ENCODE measurements at regions not wholly inside any gene's neighbourhood (a gene's known extent, or its start where the extent isn't known, plus 50 kb on each side); places are given as distances from the start of the nearest gene placed in this dataset.
"Not testable (repeated sequence)": the region's sequence is repeated elsewhere in the genome, so short reads cannot be mapped to it uniquely, and the experiment has no call there.

- no peak overlapping the region for H3K27ac ChIP-seq (ENCODE audit: low read depth, low read length)
- peaks cover 0 to 3% (median 2%) of the 10 kb centered on the region in 3 donors for H3K9me3 ChIP-seq (ENCODE audit: control insufficient read depth in 3 of 3, low read length in 3 of 3)
- no peaks in the 10 kb centered on the region for H3K36me3 ChIP-seq (ENCODE audit: control insufficient read depth in 3 of 3, insufficient read depth in 3 of 3, low read length in 3 of 3)
- H3K27me3 ChIP-seq (ENCODE audit: control insufficient read depth in 3 of 3, insufficient read depth in 3 of 3, low read length in 3 of 3) = peaks cover 0 to 19% (median 17%) of the 10 kb centered on the region in 3 donors
- no peaks in the 10 kb centered on the region for H3K4me1 ChIP-seq (ENCODE audit: control insufficient read depth in 3 of 3, insufficient read depth in 3 of 3, low read length in 3 of 3)
- H3K4me3 ChIP-seq (ENCODE audit: low read length in 3 of 3) = no peak overlapping the region
- no peak overlapping the region for H3K9ac ChIP-seq (ENCODE audit: low read depth in 1 of 3, low read length in 3 of 3)
Observed at GRCh38 chr5:3098821-3099220, 347.3 kb upstream of the IRX2 start.

GRCh38 chr5:3092664-3093063 lies 341.2 kb upstream of the IRX2 start:
- no peaks in the 10 kb centered on the region for H3K4me1 ChIP-seq (ENCODE audit: control insufficient read depth in 3 of 3, insufficient read depth in 3 of 3, low read length in 3 of 3)
- no peak overlapping the region for H3K27ac ChIP-seq (ENCODE audit: low read depth, low read length)
- H3K9ac ChIP-seq (ENCODE audit: low read depth in 1 of 3, low read length in 3 of 3) = no peak overlapping the region
- H3K36me3 ChIP-seq (ENCODE audit: control insufficient read depth in 3 of 3, insufficient read depth in 3 of 3, low read length in 3 of 3) = no peaks in the 10 kb centered on the region
- peaks cover 0 to 2% (median 0%) of the 10 kb centered on the region in 3 donors for H3K27me3 ChIP-seq (ENCODE audit: control insufficient read depth in 3 of 3, insufficient read depth in 3 of 3, low read length in 3 of 3)
- peaks cover 0 to 6% (median 2%) of the 10 kb centered on the region in 3 donors for H3K9me3 ChIP-seq (ENCODE audit: control insufficient read depth in 3 of 3, low read length in 3 of 3)
- no peak overlapping the region for H3K4me3 ChIP-seq (ENCODE audit: low read length in 3 of 3)

GRCh38 chr5:3092211-3092610 lies 340.7 kb upstream of the IRX2 start:
- Histone ChIP-seq H3K9me3 (ENCODE audit: control insufficient read depth in 3 of 3, low read length in 3 of 3) (peaks cover 0 to 6% (median 2%) of the 10 kb centered on the region in 3 donors), H3K9ac (ENCODE audit: low read depth in 1 of 3, low read length in 3 of 3) (no peak overlapping the region), H3K36me3 (ENCODE audit: control insufficient read depth in 3 of 3, insufficient read depth in 3 of 3, low read length in 3 of 3) (no peaks in the 10 kb centered on the region), H3K27me3 (ENCODE audit: control insufficient read depth in 3 of 3, insufficient read depth in 3 of 3, low read length in 3 of 3) (peaks cover 0 to 2% (median 0%) of the 10 kb centered on the region in 3 donors), H3K4me3 (ENCODE audit: low read length in 3 of 3) (no peak overlapping the region), H3K4me1 (ENCODE audit: control insufficient read depth in 3 of 3, insufficient read depth in 3 of 3, low read length in 3 of 3) (no peaks in the 10 kb centered on the region), H3K27ac (ENCODE audit: low read depth, low read length) (no peak overlapping the region)

GRCh38 chr5:3091040-3091774 lies 339.7 kb upstream of the IRX2 start:
- no peak overlapping the region for H3K27ac ChIP-seq (ENCODE audit: low read depth, low read length)

GRCh38 chr5:3090305-3090704 lies 338.8 kb upstream of the IRX2 start:
- H3K9ac ChIP-seq (ENCODE audit: low read depth in 1 of 3, low read length in 3 of 3); H3K4me3 ChIP-seq (ENCODE audit: low read length in 3 of 3); H3K4me1 ChIP-seq (ENCODE audit: control insufficient read depth in 3 of 3, insufficient read depth in 3 of 3, low read length in 3 of 3); H3K27ac ChIP-seq (ENCODE audit: low read depth, low read length); H3K9me3 ChIP-seq (ENCODE audit: control insufficient read depth in 3 of 3, low read length in 3 of 3); H3K27me3 ChIP-seq (ENCODE audit: control insufficient read depth in 3 of 3, insufficient read depth in 3 of 3, low read length in 3 of 3); H3K36me3 ChIP-seq (ENCODE audit: control insufficient read depth in 3 of 3, insufficient read depth in 3 of 3, low read length in 3 of 3): not testable (repeated sequence)

More at GRCh38 chr5:3091040-3091774, 339.7 kb upstream of the IRX2 start:
- Histone ChIP-seq H3K4me3 (ENCODE audit: low read length in 3 of 3) (no peak overlapping the region), H3K9me3 (ENCODE audit: control insufficient read depth in 3 of 3, low read length in 3 of 3) (peaks cover 0 to 6% (median 2%) of the 10 kb centered on the region in 3 donors), H3K36me3 (ENCODE audit: control insufficient read depth in 3 of 3, insufficient read depth in 3 of 3, low read length in 3 of 3) (no peaks in the 10 kb centered on the region), H3K9ac (ENCODE audit: low read depth in 1 of 3, low read length in 3 of 3) (no peak overlapping the region), H3K27me3 (ENCODE audit: control insufficient read depth in 3 of 3, insufficient read depth in 3 of 3, low read length in 3 of 3) (peaks cover 0 to 2% (median 0%) of the 10 kb centered on the region in 3 donors), H3K4me1 (ENCODE audit: control insufficient read depth in 3 of 3, insufficient read depth in 3 of 3, low read length in 3 of 3) (no peaks in the 10 kb centered on the region)

GRCh38 chr5:3080366-3080765 lies 328.9 kb upstream of the IRX2 start:
- Histone ChIP-seq H3K9ac (ENCODE audit: low read depth in 1 of 3, low read length in 3 of 3) (no peak overlapping the region), H3K27me3 (ENCODE audit: control insufficient read depth in 3 of 3, insufficient read depth in 3 of 3, low read length in 3 of 3) (no peaks in the 10 kb centered on the region), H3K9me3 (ENCODE audit: control insufficient read depth in 3 of 3, low read length in 3 of 3) (peaks cover 0 to 7% (median 0%) of the 10 kb centered on the region in 3 donors), H3K4me3 (ENCODE audit: low read length in 3 of 3) (no peak overlapping the region), H3K27ac (ENCODE audit: low read depth, low read length) (no peak overlapping the region), H3K36me3 (ENCODE audit: control insufficient read depth in 3 of 3, insufficient read depth in 3 of 3, low read length in 3 of 3) (no peaks in the 10 kb centered on the region), H3K4me1 (ENCODE audit: control insufficient read depth in 3 of 3, insufficient read depth in 3 of 3, low read length in 3 of 3) (no peaks in the 10 kb centered on the region)

- no peak overlapping the region for H3K27ac ChIP-seq (ENCODE audit: low read depth, low read length)
- no peaks in the 10 kb centered on the region for H3K36me3 ChIP-seq (ENCODE audit: control insufficient read depth in 3 of 3, insufficient read depth in 3 of 3, low read length in 3 of 3)
- no peaks in the 10 kb centered on the region for H3K4me1 ChIP-seq (ENCODE audit: control insufficient read depth in 3 of 3, insufficient read depth in 3 of 3, low read length in 3 of 3)
- H3K9ac ChIP-seq (ENCODE audit: low read depth in 1 of 3, low read length in 3 of 3) = no peak overlapping the region
- peaks cover 0 to 8% (median 6%) of the 10 kb centered on the region in 3 donors for H3K9me3 ChIP-seq (ENCODE audit: control insufficient read depth in 3 of 3, low read length in 3 of 3)
- H3K27me3 ChIP-seq (ENCODE audit: control insufficient read depth in 3 of 3, insufficient read depth in 3 of 3, low read length in 3 of 3) = no peaks in the 10 kb centered on the region
- no peak overlapping the region for H3K4me3 ChIP-seq (ENCODE audit: low read length in 3 of 3)
Observed at GRCh38 chr5:3077684-3078083, 326.2 kb upstream of the IRX2 start.

- H3K27ac ChIP-seq (ENCODE audit: low read depth, low read length) = no peak overlapping the region
- no peaks in the 10 kb centered on the region for H3K4me1 ChIP-seq (ENCODE audit: control insufficient read depth in 3 of 3, insufficient read depth in 3 of 3, low read length in 3 of 3)
- H3K9ac ChIP-seq (ENCODE audit: low read depth in 1 of 3, low read length in 3 of 3) = no peak overlapping the region
- peaks cover 0 to 8% (median 8%) of the 10 kb centered on the region in 3 donors for H3K9me3 ChIP-seq (ENCODE audit: control insufficient read depth in 3 of 3, low read length in 3 of 3)
- no peak overlapping the region for H3K4me3 ChIP-seq (ENCODE audit: low read length in 3 of 3)
- H3K27me3 ChIP-seq (ENCODE audit: control insufficient read depth in 3 of 3, insufficient read depth in 3 of 3, low read length in 3 of 3) = no peaks in the 10 kb centered on the region
- no peaks in the 10 kb centered on the region for H3K36me3 ChIP-seq (ENCODE audit: control insufficient read depth in 3 of 3, insufficient read depth in 3 of 3, low read length in 3 of 3)
Observed at GRCh38 chr5:3075309-3075708, 323.8 kb upstream of the IRX2 start.

GRCh38 chr5:3068401-3068800 lies 316.9 kb upstream of the IRX2 start:
- Histone ChIP-seq H3K9ac (ENCODE audit: low read depth in 1 of 3, low read length in 3 of 3) (no peak overlapping the region), H3K4me1 (ENCODE audit: control insufficient read depth in 3 of 3, insufficient read depth in 3 of 3, low read length in 3 of 3) (no peaks in the 10 kb centered on the region), H3K27ac (ENCODE audit: low read depth, low read length) (no peak overlapping the region), H3K9me3 (ENCODE audit: control insufficient read depth in 3 of 3, low read length in 3 of 3) (peaks cover 0 to 3% (median 2%) of the 10 kb centered on the region in 3 donors), H3K4me3 (ENCODE audit: low read length in 3 of 3) (no peak overlapping the region), H3K27me3 (ENCODE audit: control insufficient read depth in 3 of 3, insufficient read depth in 3 of 3, low read length in 3 of 3) (no peaks in the 10 kb centered on the region), H3K36me3 (ENCODE audit: control insufficient read depth in 3 of 3, insufficient read depth in 3 of 3, low read length in 3 of 3) (no peaks in the 10 kb centered on the region)

- Histone ChIP-seq H3K9ac (ENCODE audit: low read depth in 1 of 3, low read length in 3 of 3) (no peak overlapping the region), H3K4me1 (ENCODE audit: control insufficient read depth in 3 of 3, insufficient read depth in 3 of 3, low read length in 3 of 3) (no peaks in the 10 kb centered on the region), H3K36me3 (ENCODE audit: control insufficient read depth in 3 of 3, insufficient read depth in 3 of 3, low read length in 3 of 3) (no peaks in the 10 kb centered on the region), H3K27me3 (ENCODE audit: control insufficient read depth in 3 of 3, insufficient read depth in 3 of 3, low read length in 3 of 3) (peaks cover 0 to 5% (median 3%) of the 10 kb centered on the region in 3 donors), H3K4me3 (ENCODE audit: low read length in 3 of 3) (no peak overlapping the region), H3K9me3 (ENCODE audit: control insufficient read depth in 3 of 3, low read length in 3 of 3) (peaks cover 5 to 9% (median 7%) of the 10 kb centered on the region in 3 donors), H3K27ac (ENCODE audit: low read depth, low read length) (no peak overlapping the region)
Observed at GRCh38 chr5:3060283-3060682, 308.8 kb upstream of the IRX2 start.

Measured in skeletal muscle tissue (tissue), 3 donors.